ENCODE measurements at regions not wholly inside any gene's neighbourhood (a gene's known extent, or its start where the extent isn't known, plus 50 kb on each side); places are given as distances from the start of the nearest gene placed in this dataset.

- TF ChIP-seq CTCF (IDR thresholded peaks at IDR 0.05) (no peak), POLR2A (IDR thresholded peaks at IDR 0.05) (no peak)
Observed at GRCh38 chr11:70892889-70893288, 359.5 kb downstream of the SHANK2 start.
